ENCODE measurements at regions not wholly inside any gene's neighbourhood (a gene's known extent, or its start where the extent isn't known, plus 50 kb on each side); places are given as distances from the start of the nearest gene placed in this dataset.

GRCh38 chr10:130575756-130576285 is 439.6 kb downstream of the GLRX3 start:
- DNase-seq: no peak
- intact Hi-C loops (cut with DNase I; ENCODE audit: low total_unique reads): no loop called here
- H3K36me3 ChIP-seq: no peaks in the 10 kb centered on the region
- TF ChIP-seq POLR2AphosphoS5 (IDR thresholded peaks at IDR 0.05): no peak
- no peak for TF ChIP-seq POLR2A (IDR thresholded peaks at IDR 0.05)
- TF ChIP-seq CTCF (IDR thresholded peaks at IDR 0.05 in 8 of 11, conservative IDR thresholded peaks at IDR 0.05 in 3 of 11): no peak
- no peak overlapping the region for H3K27ac ChIP-seq
- WGBS, 5 donors: 79 to 88% (median 81%) methylated on average over 7 of the region's 7 CpGs
- peaks cover 0 to 34% (median 0%) of the 10 kb centered on the region in 7 donors for H3K27me3 ChIP-seq (replicated peaks in 1 of 7)
- H3K4me3 ChIP-seq: no peak overlapping the region
- no peaks in the 10 kb centered on the region for H3K9me3 ChIP-seq
- H3K4me1 ChIP-seq: no peaks in the 10 kb centered on the region

GRCh38 chr10:130576427-130576826 is 440.2 kb downstream of the GLRX3 start:
- Histone ChIP-seq H3K27ac (no peak overlapping the region), H3K27me3 (replicated peaks in 1 of 7) (peaks cover 0 to 34% (median 0%) of the 10 kb centered on the region in 7 donors), H3K4me1 (no peaks in the 10 kb centered on the region), H3K9me3 (no peaks in the 10 kb centered on the region), H3K4me3 (no peak overlapping the region), H3K36me3 (no peaks in the 10 kb centered on the region)
- TF ChIP-seq POLR2AphosphoS5 (IDR thresholded peaks at IDR 0.05): no peak
- no peak for TF ChIP-seq CTCF (IDR thresholded peaks at IDR 0.05 in 8 of 11, conservative IDR thresholded peaks at IDR 0.05 in 3 of 11)
- no peak for TF ChIP-seq POLR2A (IDR thresholded peaks at IDR 0.05)
- DNase-seq: no peak
- WGBS, 5 donors: 70 to 94% (median 77%) methylated on average over 8 of the region's 8 CpGs
- intact Hi-C loops (cut with DNase I; ENCODE audit: low total_unique reads): no loop called here

GRCh38 chr10:130577039-130577438 is 440.8 kb downstream of the GLRX3 start:
- no peaks in the 10 kb centered on the region for H3K36me3 ChIP-seq
- no peak for TF ChIP-seq POLR2A (IDR thresholded peaks at IDR 0.05)
- H3K27ac ChIP-seq: no peak overlapping the region
- H3K4me3 ChIP-seq: no peak overlapping the region
- H3K4me1 ChIP-seq: no peaks in the 10 kb centered on the region
- 86 to 90% (median 87%) methylated on average over 6 to 8 of the region's 8 CpGs for WGBS, 5 donors
- H3K27me3 ChIP-seq (replicated peaks in 1 of 7): peaks cover 0 to 34% (median 0%) of the 10 kb centered on the region in 7 donors
- no peak for DNase-seq
- intact Hi-C loops (cut with DNase I; ENCODE audit: low total_unique reads): no loop called here
- no peaks in the 10 kb centered on the region for H3K9me3 ChIP-seq

GRCh38 chr10:130578532-130579289 is 442.5 kb downstream of the GLRX3 start:
- intact Hi-C loops (cut with DNase I; ENCODE audit: low total_unique reads): no loop called here
- Histone ChIP-seq H3K4me1 (no peaks in the 10 kb centered on the region), H3K27ac (no peak overlapping the region), H3K27me3 (replicated peaks in 1 of 7) (peaks cover 0 to 34% (median 0%) of the 10 kb centered on the region in 7 donors), H3K36me3 (no peaks in the 10 kb centered on the region), H3K9me3 (no peaks in the 10 kb centered on the region), H3K4me3 (no peak overlapping the region)
- TF ChIP-seq POLR2A (IDR thresholded peaks at IDR 0.05) (no peak), POLR2AphosphoS5 (IDR thresholded peaks at IDR 0.05) (no peak)
- WGBS, 5 donors: 83 to 92% (median 88%) methylated on average over 11 of the region's 11 CpGs
- no peak for DNase-seq

- no peaks in the 10 kb centered on the region for H3K4me1 ChIP-seq
- intact Hi-C loops (cut with DNase I; ENCODE audit: low total_unique reads): no loop called here
- no peak overlapping the region for H3K27ac ChIP-seq
- no peaks in the 10 kb centered on the region for H3K9me3 ChIP-seq
- H3K4me3 ChIP-seq: no peak overlapping the region
- H3K27me3 ChIP-seq (replicated peaks in 1 of 7): peaks cover 0 to 34% (median 0%) of the 10 kb centered on the region in 7 donors
- DNase-seq: no peak
- TF ChIP-seq POLR2A (IDR thresholded peaks at IDR 0.05): no peak
- no peak for TF ChIP-seq POLR2AphosphoS5 (IDR thresholded peaks at IDR 0.05)
- TF ChIP-seq CTCF (IDR thresholded peaks at IDR 0.05 in 8 of 11, conservative IDR thresholded peaks at IDR 0.05 in 3 of 11): no peak
- WGBS, 5 donors: 55 to 65% (median 58%) methylated on average over 4 of the region's 4 CpGs
- H3K36me3 ChIP-seq: no peaks in the 10 kb centered on the region
These were observed 443.7 kb downstream of the GLRX3 start for GRCh38 chr10:130579913-130580312.
